ENCODE measurements at regions not wholly inside any gene's neighbourhood (a gene's known extent, or its start where the extent isn't known, plus 50 kb on each side); places are given as distances from the start of the nearest gene placed in this dataset.

DNA sequence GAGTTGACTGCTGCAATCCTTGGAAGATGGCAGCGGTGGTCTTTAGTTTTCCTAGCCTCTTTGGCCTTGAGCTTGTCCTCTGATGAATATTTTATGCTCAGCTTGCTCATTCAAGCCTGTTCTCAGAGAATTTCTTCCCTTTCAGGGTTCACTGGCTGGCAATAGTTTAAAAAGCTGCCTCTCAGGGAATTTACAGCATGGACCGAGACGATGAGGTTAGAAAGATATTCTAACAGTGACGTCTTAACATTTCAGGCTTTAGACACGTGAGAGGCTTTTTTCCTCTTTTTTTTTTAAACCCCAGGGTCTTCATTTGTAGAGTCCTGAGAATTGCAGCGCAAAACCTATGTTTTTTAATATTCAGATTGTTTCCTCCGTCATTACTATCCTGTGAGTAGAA lies 120.3 kb upstream of the CLSTN2 start:
- Mint-ChIP-seq H3K4me1 (no peaks in the 10 kb centered on the region), H3K27ac (no peak overlapping the region), H3K36me3 (no peaks in the 10 kb centered on the region), H3K9me3 (ENCODE audit: low read depth) (no peaks in the 10 kb centered on the region), H3K27me3 (no peaks in the 10 kb centered on the region), H3K4me3 (no peak overlapping the region)
- DNase-seq (no peak), ATAC-seq (no peak)
- CTCF ChIA-PET: no interaction called here

DNA sequence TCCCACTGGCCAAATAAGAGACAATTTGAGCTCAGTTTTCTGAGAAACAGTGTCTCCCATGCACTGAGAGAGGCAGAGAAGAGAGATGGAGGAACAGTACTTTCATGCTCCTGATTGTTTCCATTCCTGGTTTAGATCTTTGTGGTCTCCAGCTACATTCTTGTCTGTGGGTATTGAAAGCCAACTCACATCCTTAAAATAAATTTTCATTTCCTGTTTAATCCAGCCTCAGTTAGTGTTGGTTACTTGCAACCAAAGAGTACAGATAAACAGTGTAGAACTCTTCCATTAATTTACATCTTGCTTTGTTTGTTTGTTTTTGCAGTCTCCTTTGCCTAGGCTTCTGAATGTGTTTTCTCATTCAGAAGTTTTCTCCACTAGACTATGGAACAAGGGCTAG lies 123.7 kb upstream of the CLSTN2 start:
- H3K4me3 Mint-ChIP-seq: no peak overlapping the region
- no peaks in the 10 kb centered on the region for H3K9me3 Mint-ChIP-seq (ENCODE audit: low read depth)
- ATAC-seq: no peak

DNA sequence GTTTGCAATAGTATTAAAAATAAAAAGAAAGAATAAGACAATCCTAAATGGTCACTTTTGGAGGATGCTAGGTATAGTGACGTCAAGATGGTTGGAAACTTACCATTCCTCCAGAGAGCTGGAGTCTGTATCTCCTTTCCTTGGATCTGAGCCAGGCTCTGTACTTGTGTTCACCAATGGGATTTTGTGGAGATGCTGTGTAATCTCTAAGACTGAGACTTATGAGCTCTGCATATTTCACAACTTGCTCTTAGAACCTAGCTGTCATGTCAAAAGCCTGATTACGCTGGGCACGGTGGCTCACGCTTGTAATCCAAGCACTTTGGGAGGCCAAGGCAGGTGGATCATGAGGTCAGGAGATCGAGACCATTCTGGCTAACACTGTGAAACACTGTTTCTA lies 126.8 kb upstream of the CLSTN2 start:
- CTCF ChIA-PET: no interaction called here
- Mint-ChIP-seq H3K9me3 (ENCODE audit: low read depth) (no peaks in the 10 kb centered on the region), H3K4me1 (no peaks in the 10 kb centered on the region), H3K4me3 (no peak overlapping the region), H3K27me3 (no peaks in the 10 kb centered on the region), H3K27ac (no peak overlapping the region), H3K36me3 (no peaks in the 10 kb centered on the region)
- ATAC-seq (no peak), DNase-seq (no peak)

More for the DNA sequence above, 123.7 kb upstream of the CLSTN2 start:
- Mint-ChIP-seq H3K4me1 (no peaks in the 10 kb centered on the region), H3K27ac (no peak overlapping the region), H3K27me3 (no peaks in the 10 kb centered on the region), H3K36me3 (no peaks in the 10 kb centered on the region)
- CTCF ChIA-PET: no interaction called here
- no peak for DNase-seq

DNA sequence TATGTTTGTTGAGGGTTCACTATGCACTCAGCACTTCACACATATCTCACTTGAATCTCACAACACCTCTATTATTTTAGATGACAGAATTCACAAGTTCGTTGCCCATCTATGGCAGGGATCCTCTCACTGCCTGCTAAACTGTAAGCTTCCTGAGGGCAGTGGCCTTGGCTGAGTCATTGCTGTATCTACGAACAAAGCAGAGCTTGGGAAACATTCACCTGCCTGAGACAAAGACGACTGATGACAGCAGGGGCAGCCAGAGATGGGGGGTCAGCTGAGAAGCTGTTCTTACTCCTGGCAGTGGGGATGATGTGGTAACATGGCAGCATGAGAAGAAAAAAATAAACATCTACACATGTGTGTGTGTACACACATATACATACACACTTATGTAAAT lies 125.5 kb upstream of the NMNAT3 start:
- DNase-seq (no peak), ATAC-seq (no peak)
- Mint-ChIP-seq H3K36me3 (no peaks in the 10 kb centered on the region), H3K27ac (no peak overlapping the region), H3K9me3 (ENCODE audit: low read depth) (no peaks in the 10 kb centered on the region), H3K4me1 (no peaks in the 10 kb centered on the region), H3K4me3 (no peak overlapping the region), H3K27me3 (no peaks in the 10 kb centered on the region)
- CTCF ChIA-PET: no interaction called here

DNA sequence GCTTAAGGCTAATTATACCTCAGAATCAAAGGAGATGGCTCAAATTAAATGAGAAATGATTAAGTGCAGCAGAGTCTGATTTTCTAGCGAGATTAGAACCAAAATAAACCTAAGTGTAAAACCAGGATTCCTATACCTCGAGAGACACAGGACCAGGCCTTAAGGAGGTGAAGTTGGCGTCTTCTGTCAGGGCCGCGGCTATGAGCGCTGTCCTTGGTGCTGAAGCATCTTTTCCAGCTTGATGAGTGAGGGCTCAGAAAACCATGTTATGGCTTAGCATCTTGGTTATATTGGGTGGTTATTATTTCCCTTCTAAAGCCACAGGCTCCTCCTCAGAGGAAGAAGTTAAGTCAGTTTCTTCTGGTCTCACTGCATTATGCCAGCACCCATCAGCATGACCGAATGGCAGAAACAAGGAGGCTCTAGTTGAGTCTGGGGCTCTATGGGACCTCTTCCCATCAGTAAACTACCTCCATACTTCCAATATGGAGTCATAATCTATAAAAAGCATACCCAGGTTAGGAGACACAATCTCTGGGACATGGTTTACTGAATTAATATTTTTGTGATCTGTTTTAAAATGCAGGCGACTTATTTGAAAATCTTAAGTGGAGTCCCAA lies 120.1 kb upstream of the NMNAT3 start:
- Mint-ChIP-seq H3K4me1 (no peaks in the 10 kb centered on the region), H3K27ac (no peak overlapping the region), H3K9me3 (ENCODE audit: low read depth) (no peaks in the 10 kb centered on the region), H3K4me3 (no peak overlapping the region), H3K36me3 (no peaks in the 10 kb centered on the region), H3K27me3 (no peaks in the 10 kb centered on the region)
- CTCF ChIA-PET: no interaction called here
- ATAC-seq (no peak), DNase-seq (no peak)

DNA sequence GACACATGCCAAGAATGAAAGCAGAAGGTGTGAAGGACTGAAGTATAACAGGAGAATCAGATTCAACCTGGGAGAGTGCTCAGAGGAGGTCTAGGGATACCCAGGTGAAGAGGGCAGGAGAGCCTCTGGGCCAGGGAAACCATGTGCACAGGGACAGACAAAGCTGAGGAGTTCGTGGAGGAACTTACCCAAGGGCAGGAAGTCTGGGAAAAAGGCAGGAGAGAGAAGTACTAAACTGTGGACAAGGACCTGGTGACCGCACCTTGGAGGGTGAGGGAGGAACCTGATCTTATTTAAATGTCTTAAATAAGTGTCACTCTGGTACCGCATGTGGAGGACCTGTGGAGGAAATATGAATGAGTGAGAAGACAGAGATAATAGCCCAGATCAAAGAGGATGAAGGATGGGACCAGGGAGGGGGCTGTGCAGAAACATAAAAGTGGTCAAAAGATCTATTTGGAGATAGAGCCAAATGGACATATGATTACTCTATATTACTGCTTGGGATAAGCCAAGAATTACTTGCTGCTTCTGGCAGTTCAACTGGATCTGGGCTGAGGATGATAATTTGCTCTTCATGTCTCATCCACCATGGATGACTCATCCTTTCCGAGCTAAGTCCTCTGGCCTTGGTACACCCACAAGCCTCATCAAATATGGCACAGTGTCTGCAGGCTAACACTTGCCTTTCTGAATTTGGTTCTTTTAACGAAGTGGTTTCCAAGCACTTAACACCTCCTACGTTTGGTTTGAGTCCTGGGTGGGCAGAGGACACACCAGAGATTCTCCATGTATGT lies 116.9 kb upstream of the NMNAT3 start:
- Mint-ChIP-seq H3K4me3 (no peak overlapping the region), H3K9me3 (ENCODE audit: low read depth) (peaks cover 2% of the 10 kb centered on the region), H3K4me1 (no peaks in the 10 kb centered on the region), H3K36me3 (no peaks in the 10 kb centered on the region), H3K27me3 (no peaks in the 10 kb centered on the region), H3K27ac (no peak overlapping the region)
- CTCF ChIA-PET: no interaction called here
- ATAC-seq: no peak
- DNase-seq: no peak

DNA sequence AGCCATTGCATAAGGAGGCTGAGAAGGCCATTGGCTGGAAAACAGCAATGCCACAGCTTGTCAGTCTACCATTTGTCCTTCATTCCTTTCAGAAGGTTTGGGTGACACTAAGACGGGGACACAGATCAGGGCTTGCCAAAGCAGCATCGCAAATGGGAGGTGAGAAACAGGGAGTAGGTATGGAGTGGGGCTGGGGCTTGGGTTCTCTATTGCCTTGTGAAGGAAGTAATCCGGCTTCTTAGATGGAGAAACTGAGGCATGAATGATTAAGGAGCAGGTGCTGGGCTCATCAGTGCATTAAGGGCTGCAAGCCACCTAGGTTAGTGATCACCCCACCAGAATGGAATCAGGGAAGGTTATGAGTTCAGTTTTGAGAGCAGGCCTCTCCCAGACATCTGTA lies 115.6 kb upstream of the NMNAT3 start:
- CTCF ChIA-PET: no interaction called here
- DNase-seq (no peak), ATAC-seq (no peak)
- no peaks in the 10 kb centered on the region for H3K27me3 Mint-ChIP-seq
- H3K4me1 Mint-ChIP-seq: no peaks in the 10 kb centered on the region
- no peak overlapping the region for H3K27ac Mint-ChIP-seq
- peaks cover 2% of the 10 kb centered on the region for H3K9me3 Mint-ChIP-seq (ENCODE audit: low read depth)
- no peaks in the 10 kb centered on the region for H3K36me3 Mint-ChIP-seq
- H3K4me3 Mint-ChIP-seq: no peak overlapping the region

DNA sequence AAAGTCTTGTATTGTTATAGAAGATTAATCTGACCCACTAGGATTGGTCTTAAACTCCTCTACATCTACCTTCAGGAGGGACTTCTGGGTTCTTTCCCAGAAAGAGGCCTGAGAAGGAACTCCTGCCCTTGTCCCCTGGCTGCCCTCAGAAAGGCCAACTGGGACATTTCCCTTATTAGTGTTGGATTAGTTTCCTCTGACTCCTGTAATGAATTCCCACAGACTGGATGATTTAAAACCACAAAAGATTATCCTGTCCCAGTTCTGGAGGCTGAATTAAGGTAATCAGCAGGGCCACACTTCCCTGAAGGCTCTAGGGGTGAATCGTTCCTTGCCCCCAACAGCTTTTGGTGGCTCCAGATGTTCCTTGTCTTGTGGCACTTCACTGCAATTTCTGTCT lies 102.8 kb upstream of the NMNAT3 start:
- no peaks in the 10 kb centered on the region for H3K27me3 Mint-ChIP-seq

DNA sequence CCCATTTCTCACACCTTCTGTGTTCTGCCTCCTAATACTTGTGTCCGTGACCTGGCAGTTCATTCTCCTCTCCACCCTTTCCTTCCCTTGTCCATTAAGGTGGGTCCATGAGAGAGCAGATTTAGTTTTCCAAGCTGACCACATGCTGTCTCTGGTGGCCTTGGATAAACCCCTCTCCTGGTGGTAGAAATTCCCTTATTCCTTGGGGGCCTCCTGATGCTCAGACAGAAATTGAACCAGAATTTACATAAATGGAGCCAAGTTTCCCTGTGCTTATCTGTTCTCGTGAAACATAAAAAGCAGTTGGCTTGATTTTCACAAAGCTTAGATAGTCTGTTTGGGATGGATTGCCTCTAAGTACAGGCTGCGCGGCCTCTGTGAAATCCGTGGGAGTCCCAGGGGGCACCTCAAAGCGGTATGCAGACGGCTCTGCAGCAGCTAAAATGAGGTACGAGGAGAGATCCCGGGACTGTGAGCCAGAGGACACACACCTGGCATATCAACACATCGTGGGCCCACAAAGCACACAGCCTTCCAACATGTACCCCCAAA lies 101.0 kb upstream of the NMNAT3 start:
- ATAC-seq (no peak), DNase-seq (no peak)
- H3K9me3 Mint-ChIP-seq (ENCODE audit: low read depth): no peaks in the 10 kb centered on the region
- H3K36me3 Mint-ChIP-seq: no peaks in the 10 kb centered on the region
- CTCF ChIA-PET: no interaction called here
- no peaks in the 10 kb centered on the region for H3K27me3 Mint-ChIP-seq
- H3K27ac Mint-ChIP-seq: no peak overlapping the region
- no peaks in the 10 kb centered on the region for H3K4me1 Mint-ChIP-seq
- H3K4me3 Mint-ChIP-seq: no peak overlapping the region

More for the DNA sequence above, 102.8 kb upstream of the NMNAT3 start:
- Mint-ChIP-seq H3K27ac (no peak overlapping the region), H3K4me1 (no peaks in the 10 kb centered on the region), H3K4me3 (no peak overlapping the region), H3K9me3 (ENCODE audit: low read depth) (no peaks in the 10 kb centered on the region), H3K36me3 (no peaks in the 10 kb centered on the region)
- CTCF ChIA-PET: no interaction called here
- no peak for DNase-seq
- ATAC-seq: no peak

DNA sequence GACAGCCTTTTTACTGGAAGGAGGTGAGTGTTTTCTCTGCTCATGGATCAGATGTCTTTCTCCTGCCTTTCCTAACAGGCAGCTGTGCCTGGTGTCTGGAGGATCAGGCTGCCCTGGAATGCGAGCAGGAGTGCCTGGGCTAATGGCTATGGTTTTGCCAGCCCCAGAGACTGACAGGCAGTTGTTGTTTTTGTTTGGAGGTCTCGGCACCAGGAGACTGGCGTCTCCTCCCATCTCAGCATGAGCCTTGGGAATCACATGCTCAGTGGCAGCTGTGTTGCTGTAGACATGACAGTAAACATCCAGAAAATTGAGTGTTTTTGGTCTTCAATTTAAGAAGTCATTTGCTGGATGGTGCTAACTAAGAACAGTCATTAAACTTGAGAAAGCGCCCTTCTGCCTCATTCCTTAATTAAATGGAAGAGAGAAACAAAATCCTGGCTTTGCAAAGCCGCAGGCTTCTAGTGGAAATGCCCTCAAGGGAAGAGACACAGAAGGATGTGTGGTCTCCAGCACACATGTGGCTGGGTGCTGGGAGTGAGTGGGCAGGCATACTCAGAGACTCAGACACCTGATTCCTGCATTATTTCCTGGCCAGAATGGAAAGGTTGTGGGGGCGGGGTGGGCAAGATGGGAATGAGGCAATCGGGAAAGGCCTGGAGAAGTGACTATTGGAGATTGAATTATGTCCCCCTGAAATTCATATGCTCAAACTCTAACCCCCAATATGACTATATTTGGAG lies 97.0 kb upstream of the NMNAT3 start:
- no peak overlapping the region for H3K27ac Mint-ChIP-seq
- ATAC-seq (no peak), DNase-seq (no peak)
- no peaks in the 10 kb centered on the region for H3K27me3 Mint-ChIP-seq
- H3K4me1 Mint-ChIP-seq: no peaks in the 10 kb centered on the region
- H3K9me3 Mint-ChIP-seq (ENCODE audit: low read depth): no peaks in the 10 kb centered on the region
- H3K36me3 Mint-ChIP-seq: no peaks in the 10 kb centered on the region
- no peak overlapping the region for H3K4me3 Mint-ChIP-seq
- CTCF ChIA-PET: no interaction called here

DNA sequence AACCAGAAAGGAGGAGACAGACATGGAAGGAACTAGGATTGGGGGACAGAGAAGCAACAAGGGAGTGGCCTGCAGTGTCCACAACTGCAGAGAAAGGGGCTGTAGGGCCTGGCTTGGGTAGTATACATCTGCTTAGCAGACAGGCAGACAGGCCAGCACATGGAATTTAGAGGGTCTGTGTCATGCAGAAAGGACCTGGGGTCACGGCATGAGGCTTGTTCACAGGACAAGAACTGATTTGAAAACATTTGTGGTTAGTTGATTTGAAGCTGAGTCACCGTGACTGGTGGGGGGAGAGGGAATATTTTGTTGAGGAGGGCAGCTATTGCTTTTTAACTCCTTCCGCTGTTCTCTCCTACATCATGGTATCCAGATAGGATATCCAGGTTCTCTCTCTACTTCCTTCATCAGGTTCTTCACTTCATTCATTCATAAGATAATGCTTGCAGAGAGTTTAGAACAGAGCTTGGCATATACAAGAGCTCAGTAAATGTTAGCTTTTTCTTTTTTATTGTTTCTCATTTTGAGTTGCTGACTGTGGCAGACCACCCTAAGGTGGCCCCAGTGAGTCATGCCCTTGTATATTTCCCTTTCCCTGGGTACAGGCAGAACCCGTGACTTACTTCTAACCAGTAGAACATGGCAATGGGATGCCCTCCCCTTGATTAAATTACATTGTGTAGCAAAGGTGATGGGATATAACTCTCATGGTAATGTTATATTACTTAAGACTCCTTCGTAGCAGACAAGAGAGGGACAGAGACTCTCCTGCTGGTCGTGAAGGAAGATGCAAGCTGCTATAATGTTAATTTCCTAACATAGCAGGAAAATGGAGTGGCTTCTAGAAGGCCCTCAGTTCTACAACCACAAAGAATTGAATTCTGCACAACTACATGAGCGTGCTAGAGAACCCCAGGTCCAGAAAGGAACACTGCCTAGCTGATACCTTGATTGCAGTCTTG lies 95.0 kb upstream of the NMNAT3 start:
- no peak for ATAC-seq

DNA sequence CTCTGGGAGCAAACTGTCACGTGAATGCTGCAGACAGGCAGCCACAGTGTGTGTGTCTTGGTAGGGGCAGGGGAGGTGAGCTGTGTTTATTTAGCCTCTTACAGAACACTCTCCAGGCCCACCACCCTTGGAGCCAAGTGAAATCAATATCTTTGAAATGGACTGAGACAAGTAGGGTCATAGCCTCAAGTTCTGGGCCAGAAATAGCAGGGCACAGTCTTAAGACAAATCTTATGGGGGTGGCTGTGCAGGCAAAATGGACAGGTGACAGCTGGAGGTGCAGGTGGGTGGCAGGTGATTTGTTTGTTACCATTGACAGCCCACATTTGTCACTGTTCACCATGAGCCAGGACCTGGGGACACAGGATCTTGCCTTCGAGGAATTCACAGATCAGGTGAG lies 93.6 kb upstream of the NMNAT3 start:
- DNase-seq (no peak), ATAC-seq (no peak)
- H3K4me3 Mint-ChIP-seq: no peak overlapping the region
- H3K9me3 Mint-ChIP-seq (ENCODE audit: low read depth): no peaks in the 10 kb centered on the region
- H3K4me1 Mint-ChIP-seq: no peaks in the 10 kb centered on the region
- no peak overlapping the region for H3K27ac Mint-ChIP-seq
- CTCF ChIA-PET: no interaction called here
- H3K36me3 Mint-ChIP-seq: no peaks in the 10 kb centered on the region
- no peaks in the 10 kb centered on the region for H3K27me3 Mint-ChIP-seq

More for the DNA sequence above, 95.0 kb upstream of the NMNAT3 start:
- CTCF ChIA-PET: no interaction called here
- no peaks in the 10 kb centered on the region for H3K9me3 Mint-ChIP-seq (ENCODE audit: low read depth)
- H3K27me3 Mint-ChIP-seq: no peaks in the 10 kb centered on the region
- H3K4me1 Mint-ChIP-seq: no peaks in the 10 kb centered on the region
- DNase-seq: no peak
- H3K27ac Mint-ChIP-seq: no peak overlapping the region
- H3K36me3 Mint-ChIP-seq: no peaks in the 10 kb centered on the region
- H3K4me3 Mint-ChIP-seq: no peak overlapping the region

DNA sequence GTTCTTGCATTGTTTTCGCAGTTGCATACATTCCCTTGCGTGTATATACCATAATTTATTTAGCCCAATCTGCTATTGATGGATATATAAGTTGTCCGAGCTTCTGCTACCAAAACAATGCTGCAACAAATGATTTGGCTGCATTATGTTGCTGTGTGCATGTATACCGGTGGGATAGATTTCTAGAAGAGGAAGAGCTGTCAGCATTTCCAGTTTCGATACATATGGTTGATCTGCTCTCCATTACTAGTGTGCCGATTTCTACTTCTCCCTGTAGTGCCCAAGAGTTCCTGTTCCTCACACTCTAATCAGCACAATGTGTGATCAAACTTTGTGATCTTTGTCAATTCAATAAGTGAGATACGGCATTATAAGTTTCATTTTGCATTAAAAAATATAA lies 92.8 kb upstream of the NMNAT3 start:
- H3K4me3 Mint-ChIP-seq: no peak overlapping the region
- no peaks in the 10 kb centered on the region for H3K9me3 Mint-ChIP-seq (ENCODE audit: low read depth)
- no peak for DNase-seq
- H3K4me1 Mint-ChIP-seq: no peaks in the 10 kb centered on the region
- CTCF ChIA-PET: no interaction called here
- ATAC-seq: no peak
- H3K36me3 Mint-ChIP-seq: no peaks in the 10 kb centered on the region
- H3K27ac Mint-ChIP-seq: no peak overlapping the region
- no peaks in the 10 kb centered on the region for H3K27me3 Mint-ChIP-seq

Data from activated CD8-positive, alpha-beta memory T cell treated with anti-CD3 and anti-CD28 coated beads, Interleukin-2, amount 10 ng/mL, durations not matched to agents 7 days and 5 days (primary cell).